H1 (cell line): ENCODE measurements at regions not wholly inside any gene's neighbourhood (a gene's known extent, or its start where the extent isn't known, plus 50 kb on each side); places are given as distances from the start of the nearest gene placed in this dataset.

Experiments used
- CTCF ChIA-PET: fragments of 300-600 bp; sonication (Branson Sonifier 250); formaldehyde crosslinking; loops from one replicate; lab custom pipeline; 2021; ENCODE audit not compliant: partially characterized antibody; lab: Charles Lee
- POLR2A ChIA-PET: fragments of 300-600 bp; sonication (Branson Sonifier 250); formaldehyde crosslinking; loops from one replicate; lab custom pipeline; 2021; ENCODE audit warnings: inconsistent platforms; ENCODE audit not compliant: partially characterized antibody; lab: Charles Lee
- DNase-seq, 2 experiments: peaks; one replicate each; pipeline versions ENCODE4 v3.0.0 to v3.0.0-alpha.2; 2010 to 2022; ENCODE audit warnings: low spot score in 2 of 2, low read depth in 1 of 2, mixed read lengths in 1 of 2
- FAIRE-seq: peaks from 2 replicates; lab custom pipeline; 2011; peaks lifted over from hg19 to GRCh38; lab: Jason Lieb, UNC
- H2AFZ ChIP-seq: 2 replicates; pipeline ENCODE4 v1.8.1; 2012; ENCODE audit warnings: low read length, inconsistent platforms
- H2AK5ac ChIP-seq: 2 replicates; pipeline ENCODE4 v1.6.1; 2013; ENCODE audit warnings: low read depth, low read length
- H2BK120ac ChIP-seq: replicated peaks from 2 replicates; pipeline ENCODE3; 2013; ENCODE audit warnings: low read depth, low read length, inconsistent platforms
- H2BK12ac ChIP-seq: 2 replicates; pipeline ENCODE4 v1.6.1; 2013; ENCODE audit warnings: low read depth, low read length
- H2BK15ac ChIP-seq: 2 replicates; pipeline ENCODE4 v1.6.1; 2013; ENCODE audit warnings: low read length
- H2BK20ac ChIP-seq: 2 replicates; pipeline ENCODE4 v1.6.1; 2013; ENCODE audit warnings: low read length
- H2BK5ac ChIP-seq: 2 replicates; pipeline ENCODE4 v1.6.1; 2013; ENCODE audit warnings: low read depth, low read length
- H3K14ac ChIP-seq: 2 replicates; pipeline ENCODE4 v1.6.1; 2013; ENCODE audit warnings: inconsistent platforms; ENCODE audit not compliant: insufficient read length
- H3K18ac ChIP-seq: 2 replicates; pipeline ENCODE4 v1.6.1; 2013; ENCODE audit warnings: low read length; ENCODE audit errors: extremely low read depth
- H3K23ac ChIP-seq: 2 replicates; pipeline ENCODE4 v1.6.1; 2013; ENCODE audit warnings: inconsistent platforms; ENCODE audit not compliant: insufficient read length
- H3K23me2 ChIP-seq: 2 replicates; pipeline ENCODE4 v1.6.1; 2013; ENCODE audit warnings: low read depth, low read length
- H3K27ac ChIP-seq: 2 replicates; pipeline ENCODE4 v1.6.1; 2011; ENCODE audit warnings: low read depth, low read length, inconsistent platforms
- H3K27me3 ChIP-seq, 4 experiments: replicated peaks in 1 of 4; 1 replicate in 1 of 4; 2 replicates in 3 of 4; pipeline versions ENCODE4 v1.6.1 to v1.8.1; 2011 to 2013; ENCODE audit warnings: low read length in 3 of 4, mild to moderate bottlenecking in 3 of 4, inconsistent platforms in 2 of 4, mixed read lengths in 2 of 4, moderate library complexity in 1 of 4; ENCODE audit not compliant: control insufficient read depth in 3 of 4, insufficient read depth in 3 of 4; ENCODE audit errors: extremely low read depth in 1 of 4
- H3K36me3 ChIP-seq, 4 experiments: 2 replicates each; pipeline versions ENCODE4 v1.6.1 to v1.8.1; 2011 to 2013; ENCODE audit warnings: mild to moderate bottlenecking in 4 of 4, low read length in 3 of 4, moderate library complexity in 2 of 4, control low read depth in 1 of 4, inconsistent platforms in 1 of 4; ENCODE audit not compliant: insufficient read depth in 4 of 4, control insufficient read depth in 2 of 4
- H3K4ac ChIP-seq: replicated peaks from 2 replicates; pipeline ENCODE3; 2013; ENCODE audit warnings: low read length, low read depth, mixed read lengths, inconsistent platforms; ENCODE audit not compliant: insufficient read length
- H3K4me1 ChIP-seq, 4 experiments: replicated peaks in 1 of 4; 1 replicate in 1 of 4; 2 replicates in 3 of 4; pipeline versions ENCODE4 v1.6.1 to v1.8.1; 2011 to 2013; ENCODE audit warnings: low read length in 3 of 4, inconsistent platforms in 2 of 4, mixed read lengths in 1 of 4; ENCODE audit not compliant: insufficient read depth in 4 of 4, control insufficient read depth in 3 of 4
- H3K4me2 ChIP-seq, 2 experiments: 2 replicates each; pipeline versions ENCODE4 v1.6.1 to v1.8.1; 2011 to 2013; ENCODE audit warnings: low read depth in 2 of 2, low read length in 2 of 2, control low read depth in 1 of 2, inconsistent platforms in 1 of 2, mild to moderate bottlenecking in 1 of 2; ENCODE audit not compliant: insufficient read depth in 1 of 2
- H3K4me3 ChIP-seq, 4 experiments: fragments of 200-600, 300-600 bp in 1 of 4; sonication (generic), shearing (Covaris generic), sonication (Bioruptor Twin) in 1 of 4; 2 replicates each; pipeline versions ENCODE4 v1.5.1 to v1.8.1; 2011 to 2016; ENCODE audit warnings: low read length in 4 of 4, low read depth in 3 of 4, control low read depth in 2 of 4, inconsistent platforms in 2 of 4, mild to moderate bottlenecking in 2 of 4, mixed read lengths in 1 of 4, moderate library complexity in 1 of 4; ENCODE audit not compliant: insufficient read depth in 2 of 4; ENCODE audit errors: extremely low read depth in 1 of 4
- H3K56ac ChIP-seq: replicated peaks from 2 replicates; pipeline ENCODE3; 2013; ENCODE audit warnings: low read depth, mild to moderate bottlenecking, mixed read lengths, low read length, inconsistent platforms; ENCODE audit not compliant: insufficient read length
- H3K79me1 ChIP-seq: 2 replicates; pipeline ENCODE4 v1.6.1; 2013; ENCODE audit warnings: low read depth, low read length, control low read depth
- H3K79me2 ChIP-seq, 2 experiments: 2 replicates each; pipeline versions ENCODE4 v1.6.1 to v1.8.1; 2012 to 2013; ENCODE audit warnings: low read length in 2 of 2, mild to moderate bottlenecking in 2 of 2, inconsistent platforms in 1 of 2; ENCODE audit not compliant: insufficient read depth in 2 of 2, control insufficient read depth in 1 of 2
- H3K9ac ChIP-seq, 4 experiments: replicated peaks in 1 of 4; 1 replicate in 1 of 4; 2 replicates in 3 of 4; pipeline versions ENCODE4 v1.6.1 to v1.8.1; 2011 to 2013; ENCODE audit warnings: low read depth in 3 of 4, low read length in 3 of 4, control low read depth in 2 of 4, mild to moderate bottlenecking in 2 of 4, moderate library complexity in 2 of 4, inconsistent platforms in 1 of 4; ENCODE audit errors: extremely low read depth in 1 of 4
- H3K9me3 ChIP-seq, 2 experiments: 2 replicates each; pipeline versions ENCODE4 v1.6.1 to v1.8.1; 2012 to 2013; ENCODE audit warnings: mild to moderate bottlenecking in 2 of 2, moderate library complexity in 2 of 2, control low read depth in 1 of 2, inconsistent platforms in 1 of 2, low read depth in 1 of 2, low read length in 1 of 2, mixed read lengths in 1 of 2; ENCODE audit not compliant: insufficient read depth in 2 of 2
- H4K20me1 ChIP-seq, 2 experiments: replicated peaks in 1 of 2; 2 replicates each; pipeline versions ENCODE3 to v1.8.1; 2011 to 2013; ENCODE audit warnings: inconsistent platforms in 2 of 2, low read length in 2 of 2, mild to moderate bottlenecking in 1 of 2; ENCODE audit not compliant: insufficient read depth in 2 of 2, control insufficient read depth in 1 of 2
- H4K5ac ChIP-seq: 2 replicates; pipeline ENCODE4 v1.6.1; 2013; ENCODE audit warnings: low read length, low read depth, mixed read lengths, inconsistent platforms; ENCODE audit not compliant: insufficient read length
- H4K8ac ChIP-seq: 2 replicates; pipeline ENCODE4 v1.8.0; 2013; ENCODE audit warnings: mild to moderate bottlenecking, moderate library complexity, low read length, inconsistent platforms; ENCODE audit not compliant: insufficient read depth; ENCODE audit errors: extremely low read depth
- H4K91ac ChIP-seq: replicated peaks from 2 replicates; pipeline ENCODE3; 2013; ENCODE audit warnings: low read length, mixed read lengths, inconsistent platforms; ENCODE audit not compliant: insufficient read length
- CHD2 ChIP-seq: IDR thresholded peaks from 2 replicates; pipeline ENCODE4 v1.6.1; 2012; ENCODE audit warnings: low read length, improper control_type of control experiment
- EP300 ChIP-seq, 2 experiments: IDR thresholded peaks; 1 replicate in 1 of 2; 2 replicates in 1 of 2; pipeline ENCODE4 v1.6.1; 2011 to 2012; ENCODE audit warnings: low read depth in 2 of 2, low read length in 2 of 2, mild to moderate bottlenecking in 2 of 2, borderline replicate concordance in 1 of 2, inconsistent platforms in 1 of 2, moderate library complexity in 1 of 2
- EZH2 ChIP-seq: fragments of 200-600 bp; sonication (generic); IDR thresholded peaks from 2 replicates; pipeline ENCODE4 v1.7.1; 2012; ENCODE audit warnings: low read depth, mild to moderate bottlenecking, moderate library complexity, low read length, inconsistent platforms; ENCODE audit not compliant: severe bottlenecking
- JUND ChIP-seq: IDR thresholded peaks from 2 replicates; pipeline ENCODE4 v1.6.1; 2011; ENCODE audit warnings: mild to moderate bottlenecking, improper control_type of control experiment, low read length
- KDM1A ChIP-seq: fragments of 200-600, 300-600 bp; sonication (generic); IDR thresholded peaks from 2 replicates; pipeline ENCODE4 v1.7.1; 2016; ENCODE audit warnings: mild to moderate bottlenecking, low read length, borderline replicate concordance
- PHF8 ChIP-seq: fragments of 200-600 bp; sonication (generic); conservative IDR thresholded peaks from 2 replicates; pipeline ENCODE4 v1.7.1; 2012; ENCODE audit warnings: low read depth, mild to moderate bottlenecking, inconsistent platforms, low read length, moderate library complexity
- POLR2A ChIP-seq, 2 experiments: IDR thresholded peaks; 1 replicate in 1 of 2; 2 replicates in 1 of 2; pipeline ENCODE4 v1.6.1; 2011; ENCODE audit warnings: low read depth in 2 of 2, low read length in 2 of 2, mild to moderate bottlenecking in 2 of 2; ENCODE audit errors: control extremely low read depth in 1 of 2
- RAD21 ChIP-seq, 2 experiments: IDR thresholded peaks in 1 of 2; conservative IDR thresholded peaks in 1 of 2; 2 replicates each; pipeline ENCODE4 v1.6.1; 2011; ENCODE audit warnings: low read depth in 2 of 2, low read length in 2 of 2, improper control_type of control experiment in 1 of 2, inconsistent platforms in 1 of 2, mild to moderate bottlenecking in 1 of 2, moderate library complexity in 1 of 2
- SIN3A ChIP-seq, 2 experiments: IDR thresholded peaks in 1 of 2; conservative IDR thresholded peaks in 1 of 2; 2 replicates each; pipeline ENCODE4 v1.6.1; 2011 to 2012; ENCODE audit warnings: low read length in 2 of 2, improper control_type of control experiment in 1 of 2, low read depth in 1 of 2, mild to moderate bottlenecking in 1 of 2
- TAF1 ChIP-seq: IDR thresholded peaks from 2 replicates; pipeline ENCODE4 v1.6.1; 2011; ENCODE audit warnings: mild to moderate bottlenecking, low read depth, low read length
- TBP ChIP-seq: IDR thresholded peaks from 2 replicates; pipeline ENCODE4 v1.6.1; 2011; ENCODE audit warnings: low read depth, low read length, improper control_type of control experiment
- TEAD4 ChIP-seq: IDR thresholded peaks from 2 replicates; pipeline ENCODE4 v1.6.1; 2012; ENCODE audit warnings: low read depth, low read length, inconsistent platforms, mixed read lengths
- WGBS, 2 experiments: shearing (Covaris generic) in 1 of 2; methylation state at CpG; one replicate each; pipeline versions ENCODE4 v1.1.6 to v1.1.7; 2013 to 2015; ENCODE audit warnings: low lambda C conversion rate in 2 of 2, mixed read lengths in 2 of 2, inconsistent platforms in 1 of 2, low coverage in 1 of 2, missing lambda C conversion rate in 1 of 2; ENCODE audit not compliant: insufficient replicate concordance in 2 of 2, insufficient coverage in 1 of 2, insufficient read length in 1 of 2; ENCODE audit errors: extremely low coverage in 1 of 2, missing lambda C conversion rate in 1 of 2; 5-methylcytosine and 5-hydroxymethylcytosine counted together

GRCh38 chr4:176499518-176499917 is 179.8 kb downstream of the SPCS3 start:
- Histone ChIP-seq H2BK15ac (no peak overlapping the region), H2BK120ac (no peak overlapping the region), H4K5ac (no peak overlapping the region), H3K23me2 (no peaks in the 10 kb centered on the region), H2BK5ac (no peak overlapping the region), H4K91ac (no peak overlapping the region), H3K4ac (no peak overlapping the region), H4K20me1 (peaks cover 0 to 1% of the 10 kb centered on the region in 2 experiments), H3K14ac (no peak overlapping the region), H4K8ac (no peak overlapping the region), H3K18ac (no peak overlapping the region), H3K9ac (no peak overlapping the region), H3K56ac (no peak overlapping the region), H3K4me2 (no peak overlapping the region), H3K27ac (no peak overlapping the region), H2AK5ac (no peak overlapping the region), H3K23ac (no peak overlapping the region), H2BK12ac (no peak overlapping the region), H3K36me3 (no peaks in the 10 kb centered on the region), H3K4me1 (no peaks in the 10 kb centered on the region), H3K27me3 (no peaks in the 10 kb centered on the region), H2BK20ac (no peak overlapping the region), H3K4me3 (no peak overlapping the region), H2AFZ (no peak overlapping the region), H3K79me1 (no peaks in the 10 kb centered on the region), H3K79me2 (no peaks in the 10 kb centered on the region), H3K9me3 (no peaks in the 10 kb centered on the region)
- FAIRE-seq, result no peak
- ChIA-PET CTCF (no interaction called here), POLR2A (no interaction called here)
- TF ChIP-seq JUND (no peak), TAF1 (no peak), TBP (no peak), PHF8 (no peak), EP300 (IDR thresholded peaks at IDR 0.05; ENCODE audit: borderline replicate concordance in 1 of 2, low read depth in 2 of 2, low read length in 2 of 2) (no peak), RAD21 (IDR thresholded peaks at IDR 0.05 in 1 of 2, conservative IDR thresholded peaks at IDR 0.05 in 1 of 2; ENCODE audit: low read depth in 2 of 2, low read length in 2 of 2) (no peak), EZH2 (no peak), CHD2 (no peak), KDM1A (no peak), POLR2A (IDR thresholded peaks at IDR 0.05; ENCODE audit: control extremely low read depth in 1 of 2, low read depth in 2 of 2, low read length in 2 of 2) (no peak), TEAD4 (no peak), SIN3A (conservative IDR thresholded peaks at IDR 0.05 in 1 of 2, IDR thresholded peaks at IDR 0.05 in 1 of 2; ENCODE audit: low read depth in 1 of 2, low read length in 2 of 2) (no peak)
- WGBS, 2 experiments, result 94% methylated on average over 2 of the region's 2 CpGs; no CpG with 5 or more reads in 1 of the 2 experiments
- DNase-seq, result no peak
